PFSK-1 (cell line): ENCODE measurements at regions not wholly inside any gene's neighbourhood (a gene's known extent, or its start where the extent isn't known, plus 50 kb on each side); places are given as distances from the start of the nearest gene placed in this dataset.

ENCODE experiments used
- FOXP2 ChIP-seq: optimal IDR thresholded peaks from 2 replicates; pipeline ENCODE3; 2011; ENCODE audit warnings: borderline replicate concordance, control low read depth, inconsistent platforms; ENCODE audit not compliant: insufficient read depth; ENCODE audit errors: extremely low read length, extremely low read depth
- POLR2AphosphoS5 ChIP-seq: IDR thresholded peaks from 2 replicates; pipeline ENCODE4 v1.6.1; 2012; ENCODE audit warnings: low read depth, mild to moderate bottlenecking, control low read depth, low read length, moderate library complexity
- SIN3A ChIP-seq: IDR thresholded peaks from 2 replicates; pipeline ENCODE4 v1.6.1; 2012; ENCODE audit warnings: mild to moderate bottlenecking, low read length, moderate library complexity, borderline replicate concordance; ENCODE audit not compliant: insufficient read depth
- TAF1 ChIP-seq: IDR thresholded peaks from 2 replicates; pipeline ENCODE4 v1.6.1; 2012; ENCODE audit warnings: low read length, control low read depth, borderline replicate concordance; ENCODE audit not compliant: insufficient read depth
- TF ChIP-seq, protein P1 (sequence below), 2 experiments: IDR thresholded peaks; 2 replicates each; pipeline versions ENCODE4 v1.6.1 to v1.8.0; 2011 to 2012; ENCODE audit warnings: low read depth in 2 of 2, low read length in 2 of 2, control low read depth in 1 of 2, inconsistent platforms in 1 of 2, mild to moderate bottlenecking in 1 of 2, moderate library complexity in 1 of 2; ENCODE audit not compliant: insufficient read depth in 1 of 2

DNA sequence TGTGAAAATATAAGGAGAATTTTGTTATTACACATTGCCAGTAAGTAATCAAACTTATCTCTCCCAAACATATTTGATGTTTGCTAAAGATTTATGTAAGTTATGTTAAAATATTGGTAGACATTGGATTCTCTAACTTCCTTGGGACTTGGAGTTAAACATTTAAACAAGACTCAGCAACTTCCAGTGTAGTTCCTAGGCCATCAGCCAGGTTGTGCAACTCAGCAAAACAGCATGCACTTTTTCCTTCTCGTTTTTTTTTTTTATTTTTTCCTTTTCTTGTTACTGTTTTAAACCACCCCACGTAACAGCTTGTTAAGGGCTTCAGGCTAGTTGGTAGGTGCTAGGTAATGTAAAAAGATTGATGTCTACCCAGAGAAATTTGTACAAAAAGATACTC lies 510.4 kb downstream of the ANKRD50 start:
- TF ChIP-seq TAF1 (no peak), SIN3A (no peak), FOXP2 (no peak), POLR2AphosphoS5 (no peak)
- TF ChIP-seq, protein P1, sequence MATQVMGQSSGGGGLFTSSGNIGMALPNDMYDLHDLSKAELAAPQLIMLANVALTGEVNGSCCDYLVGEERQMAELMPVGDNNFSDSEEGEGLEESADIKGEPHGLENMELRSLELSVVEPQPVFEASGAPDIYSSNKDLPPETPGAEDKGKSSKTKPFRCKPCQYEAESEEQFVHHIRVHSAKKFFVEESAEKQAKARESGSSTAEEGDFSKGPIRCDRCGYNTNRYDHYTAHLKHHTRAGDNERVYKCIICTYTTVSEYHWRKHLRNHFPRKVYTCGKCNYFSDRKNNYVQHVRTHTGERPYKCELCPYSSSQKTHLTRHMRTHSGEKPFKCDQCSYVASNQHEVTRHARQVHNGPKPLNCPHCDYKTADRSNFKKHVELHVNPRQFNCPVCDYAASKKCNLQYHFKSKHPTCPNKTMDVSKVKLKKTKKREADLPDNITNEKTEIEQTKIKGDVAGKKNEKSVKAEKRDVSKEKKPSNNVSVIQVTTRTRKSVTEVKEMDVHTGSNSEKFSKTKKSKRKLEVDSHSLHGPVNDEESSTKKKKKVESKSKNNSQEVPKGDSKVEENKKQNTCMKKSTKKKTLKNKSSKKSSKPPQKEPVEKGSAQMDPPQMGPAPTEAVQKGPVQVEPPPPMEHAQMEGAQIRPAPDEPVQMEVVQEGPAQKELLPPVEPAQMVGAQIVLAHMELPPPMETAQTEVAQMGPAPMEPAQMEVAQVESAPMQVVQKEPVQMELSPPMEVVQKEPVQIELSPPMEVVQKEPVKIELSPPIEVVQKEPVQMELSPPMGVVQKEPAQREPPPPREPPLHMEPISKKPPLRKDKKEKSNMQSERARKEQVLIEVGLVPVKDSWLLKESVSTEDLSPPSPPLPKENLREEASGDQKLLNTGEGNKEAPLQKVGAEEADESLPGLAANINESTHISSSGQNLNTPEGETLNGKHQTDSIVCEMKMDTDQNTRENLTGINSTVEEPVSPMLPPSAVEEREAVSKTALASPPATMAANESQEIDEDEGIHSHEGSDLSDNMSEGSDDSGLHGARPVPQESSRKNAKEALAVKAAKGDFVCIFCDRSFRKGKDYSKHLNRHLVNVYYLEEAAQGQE (IDR thresholded peaks at IDR 0.05; ENCODE audit: insufficient read depth in 1 of 2, low read depth in 2 of 2, low read length in 2 of 2), result no peak

DNA sequence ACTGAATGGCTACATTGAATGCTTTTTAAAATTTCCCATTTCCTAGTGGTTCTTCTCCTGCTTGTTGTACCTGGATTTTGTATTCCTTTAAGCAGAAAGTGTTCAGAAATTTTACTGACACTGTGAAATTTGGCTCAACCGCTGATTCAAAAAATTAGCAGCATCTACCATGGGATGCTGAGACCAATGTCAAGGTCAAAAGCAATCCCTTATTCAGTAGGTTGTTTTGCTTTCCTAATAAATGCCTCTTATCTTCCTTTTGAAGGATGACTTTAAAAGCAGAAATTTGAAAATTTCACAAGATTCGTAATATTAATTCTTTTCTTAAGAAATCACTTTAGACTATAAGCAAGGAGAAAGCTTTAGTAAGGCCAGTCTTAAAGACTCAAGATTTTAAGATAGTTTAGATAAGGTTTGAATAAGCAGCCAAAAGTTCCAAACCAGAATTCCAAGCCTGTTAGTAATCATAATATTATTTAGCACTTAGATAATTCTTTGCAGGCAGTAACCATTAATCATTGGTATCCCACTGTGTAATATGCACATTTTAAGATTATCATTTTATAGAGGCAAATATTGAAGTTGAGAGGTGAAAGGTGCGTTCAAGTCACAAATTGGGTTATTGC lies 508.8 kb downstream of the ANKRD50 start:
- TF ChIP-seq FOXP2 (no peak), TAF1 (no peak), POLR2AphosphoS5 (no peak), SIN3A (no peak)
- TF ChIP-seq, protein P1 (IDR thresholded peaks at IDR 0.05; ENCODE audit: insufficient read depth in 1 of 2, low read depth in 2 of 2, low read length in 2 of 2), result no peak

DNA sequence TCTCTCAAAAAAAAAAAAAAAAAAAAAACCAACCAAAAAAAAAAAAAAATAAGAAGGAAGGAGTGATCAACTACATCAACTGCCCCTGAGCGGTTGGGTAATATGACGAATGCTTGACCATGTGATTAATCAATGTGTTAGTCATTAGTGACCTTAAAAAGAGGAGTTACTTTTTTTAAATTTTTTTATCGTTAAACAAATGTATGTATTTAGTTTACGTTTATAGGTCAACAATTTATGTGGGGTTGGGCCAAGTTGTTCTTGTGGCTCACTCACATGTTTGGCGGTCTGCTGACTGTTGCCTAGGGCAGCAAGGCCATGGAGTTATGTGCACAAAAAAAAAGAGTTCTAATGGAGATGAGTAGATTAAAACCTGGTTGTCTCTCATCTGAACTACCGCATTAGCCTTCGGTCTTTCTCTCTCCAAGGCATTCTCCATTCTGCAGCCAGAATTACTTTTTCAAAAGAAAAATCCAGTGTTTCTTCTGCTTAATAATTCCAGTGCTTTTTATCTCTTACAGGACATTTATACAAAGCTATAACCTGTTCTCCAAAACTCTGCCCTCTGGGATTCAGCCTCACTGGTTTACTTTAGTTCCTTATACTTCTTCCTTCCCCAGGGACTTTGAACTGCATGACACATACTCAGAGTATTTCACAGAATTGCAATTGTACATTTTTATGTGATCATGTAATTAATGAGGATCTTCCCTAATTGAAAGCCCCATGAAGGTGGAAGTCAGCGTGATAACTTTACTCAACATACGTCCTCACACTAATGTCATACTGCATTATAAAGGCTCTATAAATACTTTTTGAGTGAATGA lies 505.5 kb downstream of the ANKRD50 start:
- TF ChIP-seq TAF1 (no peak), POLR2AphosphoS5 (no peak)

DNA sequence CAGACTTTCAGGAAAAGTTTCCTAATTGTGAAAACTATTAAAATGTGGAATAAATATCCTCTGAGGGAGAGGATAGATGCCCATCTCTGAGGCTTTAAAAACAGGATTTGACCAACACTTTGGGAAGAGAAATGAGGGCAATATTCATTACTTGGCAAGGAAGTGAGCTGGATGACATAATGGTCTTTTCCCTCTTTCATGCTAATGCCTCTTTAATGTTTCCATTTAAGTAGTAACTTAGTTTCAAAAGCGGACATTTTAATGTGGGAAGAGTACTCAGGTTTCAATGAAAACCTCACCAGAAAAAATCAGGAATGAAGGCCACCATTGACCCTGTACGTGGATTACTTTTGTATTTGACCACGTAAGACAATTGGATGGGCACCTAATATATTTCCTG lies 503.3 kb downstream of the ANKRD50 start:
- TF ChIP-seq FOXP2 (no peak), SIN3A (no peak)
- TF ChIP-seq, protein P1 (IDR thresholded peaks at IDR 0.05; ENCODE audit: insufficient read depth in 1 of 2, low read depth in 2 of 2, low read length in 2 of 2), result no peak

DNA sequence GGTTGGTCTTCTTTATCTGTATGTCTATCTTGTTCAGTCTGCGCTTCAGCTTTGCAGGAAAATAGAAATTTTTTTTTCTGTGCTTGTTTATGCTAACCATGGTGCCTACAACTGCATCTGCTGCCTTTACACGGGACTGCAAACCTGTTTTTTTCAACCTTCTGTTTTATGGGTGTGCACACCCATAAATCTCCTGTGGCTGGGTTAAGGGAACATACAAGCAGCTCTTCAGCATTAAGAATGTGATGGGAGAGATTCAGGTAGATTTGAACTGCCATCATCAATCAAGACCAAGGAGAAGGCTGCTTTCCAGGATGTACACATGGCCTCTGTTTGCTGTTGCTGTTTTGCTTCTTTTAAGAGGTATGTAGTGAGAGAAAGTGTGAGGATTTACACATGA lies 502.9 kb downstream of the ANKRD50 start:
- TF ChIP-seq POLR2AphosphoS5 (no peak), SIN3A (no peak), TAF1 (no peak), FOXP2 (no peak)
- TF ChIP-seq, protein P1 (IDR thresholded peaks at IDR 0.05; ENCODE audit: insufficient read depth in 1 of 2, low read depth in 2 of 2, low read length in 2 of 2), result no peak
